IPS DF 4.7 (cell line): ENCODE measurements at regions not wholly inside any gene's neighbourhood (a gene's known extent, or its start where the extent isn't known, plus 50 kb on each side); places are given as distances from the start of the nearest gene placed in this dataset.

Source experiments
- DNase-seq: peaks from one replicate; pipeline ENCODE4 v3.0.0-alpha.2; 2013; ENCODE audit warnings: low spot score; ENCODE audit errors: extremely low read depth

DNA sequence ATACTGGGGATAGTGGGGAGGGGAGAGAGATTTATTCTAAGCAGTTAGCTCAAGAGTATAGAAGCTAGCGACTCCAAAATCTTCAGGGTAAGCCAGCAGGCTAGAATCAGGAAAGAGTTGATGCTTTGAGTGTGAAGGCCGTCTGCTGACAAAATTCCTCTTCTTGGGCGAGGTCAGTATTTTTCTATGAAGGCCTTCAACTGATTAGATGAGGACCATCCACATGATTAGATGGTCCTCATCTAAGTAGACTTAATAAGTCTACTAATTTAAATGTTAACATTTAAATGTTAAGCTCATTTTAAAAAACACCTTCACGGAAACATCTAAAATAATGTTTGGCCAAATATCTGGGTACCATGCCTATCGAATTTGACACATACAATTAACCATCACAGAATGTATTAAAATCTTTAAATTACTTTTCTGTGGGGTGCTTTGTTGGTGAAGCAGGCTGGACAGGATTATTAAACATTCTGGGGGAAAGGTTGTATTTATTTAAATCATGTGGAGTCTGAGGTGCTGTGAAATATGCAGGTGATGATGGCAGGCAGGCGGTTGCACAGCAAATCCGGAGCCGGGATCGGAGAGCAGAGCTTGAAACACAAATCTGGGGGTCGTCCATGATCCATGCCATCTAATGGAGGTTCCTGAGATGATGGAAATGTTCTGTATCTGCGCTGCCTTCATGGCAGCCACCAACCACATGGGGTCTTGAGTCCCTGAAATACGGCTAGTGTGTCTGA, 49.8 kb upstream of the ADORA2B start:
- no peak for DNase-seq
